A673 (cell line): ENCODE measurements at regions not wholly inside any gene's neighbourhood (a gene's known extent, or its start where the extent isn't known, plus 50 kb on each side); places are given as distances from the start of the nearest gene placed in this dataset.
"Not testable (repeated sequence)": the region's sequence is repeated elsewhere in the genome, so short reads cannot be mapped to it uniquely, and the experiment has no call there.

ENCODE experiments used
- CTCF ChIP-seq: fragments of 300-800, 200-600 bp; sonication (generic); conservative IDR thresholded peaks from 2 replicates; pipeline ENCODE4 v1.5.1; 2017; ENCODE audit warnings: low read depth, mild to moderate bottlenecking, antibody characterized with exemption, low read length, moderate library complexity, mixed read lengths
- EZH2 ChIP-seq: fragments of 200-600 bp; sonication (generic); IDR thresholded peaks from 2 replicates; pipeline ENCODE4 v1.6.1; 2017; ENCODE audit warnings: borderline replicate concordance, low read depth, mild to moderate bottlenecking, mixed read lengths, antibody characterized with exemption, low read length; ENCODE audit not compliant: poor library complexity, severe bottlenecking

- TF ChIP-seq CTCF, EZH2: not testable (repeated sequence)
Observed at GRCh38 chr3:195987001-195987400, 78.7 kb upstream of the TNK2 start.
